Retinal pigment epithelial cell (primary cell): ENCODE measurements at regions not wholly inside any gene's neighbourhood (a gene's known extent, or its start where the extent isn't known, plus 50 kb on each side); places are given as distances from the start of the nearest gene placed in this dataset.
A peak's percentile ranks its signal among the peaks of the same experiment; 100 is the strongest.
"Not testable (repeated sequence)": the region's sequence is repeated elsewhere in the genome, so short reads cannot be mapped to it uniquely, and the experiment has no call there.

Experiments
- DNase-seq: peaks from one replicate; pipeline ENCODE4 v3.0.0-alpha.2; 2010; ENCODE audit warnings: low read depth
- H3K4me3 ChIP-seq: 2 replicates; pipeline ENCODE4 v1.5.1; 2011; ENCODE audit warnings: mild to moderate bottlenecking, low read length, control low read depth, moderate library complexity
- CTCF ChIP-seq: conservative IDR thresholded peaks from 2 replicates; pipeline ENCODE4 v1.5.1; 2011; ENCODE audit warnings: low read depth, low read length, control low read depth, inconsistent platforms

GRCh38 chr4:124980276-124980752 is 267.8 kb upstream of the ANKRD50 start:
- no peak for TF ChIP-seq CTCF
- H3K4me3 ChIP-seq = no peak overlapping the region
- DNase-seq = no peak

GRCh38 chr4:124978536-124978935 is 266.0 kb upstream of the ANKRD50 start:
- not testable (repeated sequence) for DNase-seq, H3K4me3 ChIP-seq

- TF ChIP-seq CTCF = no peak
- H3K4me3 ChIP-seq = no peak overlapping the region
- no peak for DNase-seq
Measured at GRCh38 chr4:124977045-124977444, 264.5 kb upstream of the ANKRD50 start.

GRCh38 chr4:124974152-124974551 is 261.6 kb upstream of the ANKRD50 start:
- DNase-seq = peak; percentile 44
- TF ChIP-seq CTCF = no peak
- H3K4me3 ChIP-seq = no peak overlapping the region

GRCh38 chr4:124973716-124974115 is 261.2 kb upstream of the ANKRD50 start:
- no peak for DNase-seq
- H3K4me3 ChIP-seq = no peak overlapping the region
- no peak for TF ChIP-seq CTCF

- TF ChIP-seq CTCF = no peak
- no peak for DNase-seq
- H3K4me3 ChIP-seq = no peak overlapping the region
Measured at GRCh38 chr4:124970011-124970410, 257.5 kb upstream of the ANKRD50 start.

- H3K4me3 ChIP-seq = no peak overlapping the region
- no peak for TF ChIP-seq CTCF
- no peak for DNase-seq
Measured at GRCh38 chr4:124965497-124965891, 253.0 kb upstream of the ANKRD50 start.

- TF ChIP-seq CTCF = no peak
- DNase-seq = no peak
- no peak overlapping the region for H3K4me3 ChIP-seq
Measured at GRCh38 chr4:124964852-124965496, 252.4 kb upstream of the ANKRD50 start.
